ENCODE measurements at regions not wholly inside any gene's neighbourhood (a gene's known extent, or its start where the extent isn't known, plus 50 kb on each side); places are given as distances from the start of the nearest gene placed in this dataset.

- Histone ChIP-seq H2BK5ac (ENCODE audit: low read depth, low read length) (no peak overlapping the region), H3K79me1 (ENCODE audit: low read depth, low read length) (no peaks in the 10 kb centered on the region), H3K4me1 (replicated peaks in 1 of 4; ENCODE audit: control insufficient read depth in 3 of 4, insufficient read depth in 4 of 4, low read length in 3 of 4) (no peaks in the 10 kb centered on the region), H3K14ac (ENCODE audit: insufficient read length) (no peak overlapping the region), H3K56ac (replicated peaks; ENCODE audit: insufficient read length, low read depth, low read length) (no peak overlapping the region), H4K5ac (ENCODE audit: insufficient read length, low read depth, low read length) (no peak overlapping the region), H3K23ac (ENCODE audit: insufficient read length) (no peak overlapping the region), H2BK12ac (ENCODE audit: low read depth, low read length) (no peak overlapping the region), H4K91ac (replicated peaks; ENCODE audit: insufficient read length, low read length) (no peak overlapping the region), H3K27me3 (replicated peaks in 1 of 4; ENCODE audit: control insufficient read depth in 3 of 4, extremely low read depth in 1 of 4, insufficient read depth in 3 of 4, low read length in 3 of 4) (no peaks in the 10 kb centered on the region), H3K4me2 (ENCODE audit: insufficient read depth in 1 of 2, low read depth in 2 of 2, low read length in 2 of 2) (no peak overlapping the region), H3K27ac (ENCODE audit: low read depth, low read length) (no peak overlapping the region), H3K9ac (replicated peaks in 1 of 4; ENCODE audit: extremely low read depth in 1 of 4, low read depth in 3 of 4, low read length in 3 of 4) (no peak overlapping the region), H3K4me3 (ENCODE audit: extremely low read depth in 1 of 4, insufficient read depth in 2 of 4, low read depth in 3 of 4, low read length in 4 of 4) (no peak overlapping the region), H2BK20ac (ENCODE audit: low read length) (no peak overlapping the region), H2BK120ac (replicated peaks; ENCODE audit: low read depth, low read length) (no peak overlapping the region), H3K79me2 (ENCODE audit: control insufficient read depth in 1 of 2, insufficient read depth in 2 of 2, low read length in 2 of 2) (no peaks in the 10 kb centered on the region), H3K18ac (ENCODE audit: extremely low read depth, low read length) (no peak overlapping the region), H3K23me2 (ENCODE audit: low read depth, low read length) (no peaks in the 10 kb centered on the region), H4K8ac (ENCODE audit: extremely low read depth, insufficient read depth, low read length) (no peak overlapping the region), H3K4ac (replicated peaks; ENCODE audit: insufficient read length, low read depth, low read length) (no peak overlapping the region), H4K20me1 (replicated peaks in 1 of 2; ENCODE audit: control insufficient read depth in 1 of 2, insufficient read depth in 2 of 2, low read length in 2 of 2) (no peaks in the 10 kb centered on the region), H3K9me3 (ENCODE audit: insufficient read depth in 2 of 2, low read depth in 1 of 2, low read length in 1 of 2) (peaks cover 7 to 8% of the 10 kb centered on the region in 2 experiments; a peak in 3 of 4 replicates), H2BK15ac (ENCODE audit: low read length) (no peak overlapping the region), H3K36me3 (ENCODE audit: control insufficient read depth in 2 of 4, insufficient read depth in 4 of 4, low read length in 3 of 4) (no peaks in the 10 kb centered on the region), H2AK5ac (ENCODE audit: low read depth, low read length) (no peak overlapping the region), H2AFZ (ENCODE audit: low read length) (no peak overlapping the region)
- TF ChIP-seq CEBPB (IDR thresholded peaks at IDR 0.05; ENCODE audit: low read depth, low read length): no peak
- TF ChIP-seq, protein P1, sequence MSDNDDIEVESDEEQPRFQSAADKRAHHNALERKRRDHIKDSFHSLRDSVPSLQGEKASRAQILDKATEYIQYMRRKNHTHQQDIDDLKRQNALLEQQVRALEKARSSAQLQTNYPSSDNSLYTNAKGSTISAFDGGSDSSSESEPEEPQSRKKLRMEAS (IDR thresholded peaks at IDR 0.05): no peak
- TF ChIP-seq MAFK (IDR thresholded peaks at IDR 0.05; ENCODE audit: low read depth, low read length): no peak
- TF ChIP-seq EGR1 (IDR thresholded peaks at IDR 0.05; ENCODE audit: borderline replicate concordance, low read depth, low read length): no peak
- TF ChIP-seq NRF1 (IDR thresholded peaks at IDR 0.05; ENCODE audit: low read depth, low read length): no peak
- TF ChIP-seq, protein P2, sequence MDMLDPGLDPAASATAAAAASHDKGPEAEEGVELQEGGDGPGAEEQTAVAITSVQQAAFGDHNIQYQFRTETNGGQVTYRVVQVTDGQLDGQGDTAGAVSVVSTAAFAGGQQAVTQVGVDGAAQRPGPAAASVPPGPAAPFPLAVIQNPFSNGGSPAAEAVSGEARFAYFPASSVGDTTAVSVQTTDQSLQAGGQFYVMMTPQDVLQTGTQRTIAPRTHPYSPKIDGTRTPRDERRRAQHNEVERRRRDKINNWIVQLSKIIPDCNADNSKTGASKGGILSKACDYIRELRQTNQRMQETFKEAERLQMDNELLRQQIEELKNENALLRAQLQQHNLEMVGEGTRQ (IDR thresholded peaks at IDR 0.05; ENCODE audit: low read length): no peak
- no peak for TF ChIP-seq POU5F1 (IDR thresholded peaks at IDR 0.05; ENCODE audit: low read depth, low read length)
- TF ChIP-seq KDM1A (IDR thresholded peaks at IDR 0.05; ENCODE audit: borderline replicate concordance, low read length): no peak
- TF ChIP-seq RNF2 (IDR thresholded peaks at IDR 0.05; ENCODE audit: borderline replicate concordance, low read depth, low read length, missing control alignments, poor library complexity, severe bottlenecking): no peak
- TF ChIP-seq SRF (IDR thresholded peaks at IDR 0.05; ENCODE audit: low read depth, low read length): no peak
- CTCF ChIA-PET (ENCODE audit: partially characterized antibody): no interaction called here
- no peak for FAIRE-seq
- POLR2A ChIA-PET (ENCODE audit: partially characterized antibody): no interaction called here
- 92% methylated on average over 4 of the region's 4 CpGs; no CpG with 5 or more reads in 1 of the 2 experiments for WGBS, 2 experiments (ENCODE audit: extremely low coverage in 1 of 2, insufficient coverage in 1 of 2, insufficient read length in 1 of 2, insufficient replicate concordance in 2 of 2, low coverage in 1 of 2, low lambda C conversion rate in 2 of 2, missing lambda C conversion rate in 1 of 2)
- DNase-seq (ENCODE audit: low read depth in 1 of 2, low spot score in 2 of 2): no peak
These were observed 95.6 kb downstream of the CYP26B1 start for GRCh38 chr2:72051971-72052505.
